ENCODE measurements at regions not wholly inside any gene's neighbourhood (a gene's known extent, or its start where the extent isn't known, plus 50 kb on each side); places are given as distances from the start of the nearest gene placed in this dataset.

DNA sequence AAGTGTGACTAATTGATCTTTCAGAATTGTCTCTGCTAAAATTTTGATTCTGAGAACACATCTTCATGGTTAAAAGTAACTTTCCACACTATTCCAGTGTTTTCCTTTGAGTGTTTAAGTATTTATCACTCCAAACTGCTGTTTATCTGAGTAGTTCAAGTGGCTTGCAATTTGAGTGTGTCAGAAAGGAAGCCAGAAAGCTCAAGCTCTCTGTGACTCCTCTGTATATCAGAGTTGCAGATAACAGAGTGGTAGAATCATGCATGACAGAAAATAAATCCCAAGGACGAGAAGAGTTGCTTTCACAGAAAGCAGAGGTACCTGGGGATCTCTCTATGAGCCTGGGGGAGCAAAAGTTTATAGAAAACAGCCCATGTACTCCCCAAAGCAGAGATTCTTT lies 130.0 kb downstream of the CYB561 start:
- DNase-seq (ENCODE audit: low spot score in 2 of 2) = no peak
- no peak overlapping the region for H3K4me3 ChIP-seq
- in situ Hi-C loops (cut with MboI; ENCODE audit: low sequenced_read_pairs) = no loop called here

DNA sequence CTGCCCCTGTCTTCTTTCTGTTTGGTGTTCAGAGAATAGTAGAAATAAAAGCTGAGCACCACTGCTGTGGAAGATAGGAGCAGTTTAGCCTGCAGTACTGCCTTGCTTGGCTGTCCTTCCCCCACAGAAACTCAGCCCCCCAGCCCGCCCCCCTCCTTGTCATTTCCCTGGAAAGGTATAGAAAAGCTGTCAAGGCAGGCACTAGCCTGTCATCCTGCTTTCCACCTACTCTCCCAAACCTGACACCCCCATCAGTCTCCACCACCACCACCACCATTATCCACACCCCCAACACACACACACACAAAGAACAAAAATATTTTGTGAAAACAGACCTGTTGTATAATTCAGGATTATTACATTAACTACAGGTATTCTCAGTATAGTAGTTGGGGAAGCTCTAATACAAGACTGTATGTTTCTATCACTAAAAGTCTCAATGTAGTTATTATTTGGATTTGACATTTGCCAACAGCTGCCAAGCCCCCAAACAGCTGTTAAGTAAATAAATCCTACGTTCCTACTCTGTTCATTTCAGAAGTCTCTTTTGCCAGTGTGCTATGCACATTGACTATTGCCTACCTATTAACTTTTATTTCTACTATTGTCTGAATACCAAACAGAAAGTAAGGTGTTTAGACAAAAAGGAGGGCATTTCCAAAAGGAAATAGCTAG lies 128.8 kb downstream of the CYB561 start:
- H3K9me3 ChIP-seq = no peaks in the 10 kb centered on the region
- H3K4me1 ChIP-seq = no peaks in the 10 kb centered on the region
- in situ Hi-C loops (cut with MboI; ENCODE audit: low sequenced_read_pairs) = no loop called here
- H3K36me3 ChIP-seq (replicated peaks) = peaks cover 17% of the 10 kb centered on the region
- DNase-seq (ENCODE audit: low spot score in 2 of 2) = no peak
- H3K4me3 ChIP-seq = no peak overlapping the region
- H3K27me3 ChIP-seq (ENCODE audit: low read depth) = no peaks in the 10 kb centered on the region

More for the DNA sequence above, 130.0 kb downstream of the CYB561 start:
- H3K36me3 ChIP-seq (replicated peaks) = peaks cover 17% of the 10 kb centered on the region
- no peaks in the 10 kb centered on the region for H3K27me3 ChIP-seq (ENCODE audit: low read depth)
- H3K4me1 ChIP-seq = no peaks in the 10 kb centered on the region
- no peaks in the 10 kb centered on the region for H3K9me3 ChIP-seq

DNA sequence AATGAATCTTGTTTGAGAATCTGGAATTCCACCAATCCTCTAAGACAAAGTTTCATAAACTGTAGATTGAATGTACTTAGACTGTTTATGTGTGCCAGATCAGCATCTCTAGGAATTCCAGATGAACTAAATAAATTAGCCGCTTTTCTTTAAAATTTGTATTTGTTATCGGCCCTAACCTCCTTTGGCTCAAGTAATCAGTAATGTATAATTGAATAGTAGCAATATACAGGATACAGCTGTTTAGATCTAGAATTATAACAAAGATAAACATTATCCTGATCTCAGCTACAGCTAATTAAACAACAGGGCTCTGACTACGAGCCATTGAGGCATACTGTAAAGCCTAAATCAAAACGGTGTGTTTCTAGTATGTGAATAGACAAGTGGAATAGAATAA lies 120.3 kb downstream of the CYB561 start:
- Histone ChIP-seq H3K27me3 (ENCODE audit: low read depth) (no peaks in the 10 kb centered on the region), H3K9me3 (no peaks in the 10 kb centered on the region), H3K4me1 (no peaks in the 10 kb centered on the region), H3K36me3 (replicated peaks) (peaks cover 10% of the 10 kb centered on the region; the same call in 1 of the 2 replicates), H3K4me3 (no peak overlapping the region)
- in situ Hi-C loops (cut with MboI; ENCODE audit: low sequenced_read_pairs) = no loop called here
- no peak for DNase-seq (ENCODE audit: low spot score in 2 of 2)

DNA sequence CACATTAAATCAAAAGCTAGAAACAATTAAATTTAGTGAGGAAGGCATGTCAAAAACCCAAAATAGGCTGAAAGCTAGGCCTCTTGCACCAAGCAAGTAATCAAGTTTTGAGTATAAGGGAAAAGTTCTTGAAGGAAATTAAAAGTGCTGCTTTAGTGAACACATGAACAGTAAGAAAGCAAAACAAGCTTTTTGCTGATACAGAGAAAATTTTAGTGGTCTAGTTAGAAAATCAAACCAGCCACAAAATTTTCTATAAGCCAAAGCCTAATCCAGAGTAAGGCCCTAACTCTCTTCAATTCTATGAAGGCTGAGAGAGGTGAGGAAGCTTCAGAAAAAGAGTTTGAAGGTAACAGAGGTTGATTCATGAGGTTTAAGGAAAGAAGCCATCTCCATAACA lies 116.2 kb downstream of the CYB561 start:
- Histone ChIP-seq H3K9me3 (no peaks in the 10 kb centered on the region), H3K36me3 (replicated peaks) (peaks cover 5% of the 10 kb centered on the region; the same call in 1 of the 2 replicates), H3K4me1 (no peaks in the 10 kb centered on the region), H3K27me3 (ENCODE audit: low read depth) (no peaks in the 10 kb centered on the region), H3K4me3 (no peak overlapping the region)
- in situ Hi-C loops (cut with MboI; ENCODE audit: low sequenced_read_pairs) = no loop called here
- DNase-seq (ENCODE audit: low spot score in 2 of 2) = no peak

DNA sequence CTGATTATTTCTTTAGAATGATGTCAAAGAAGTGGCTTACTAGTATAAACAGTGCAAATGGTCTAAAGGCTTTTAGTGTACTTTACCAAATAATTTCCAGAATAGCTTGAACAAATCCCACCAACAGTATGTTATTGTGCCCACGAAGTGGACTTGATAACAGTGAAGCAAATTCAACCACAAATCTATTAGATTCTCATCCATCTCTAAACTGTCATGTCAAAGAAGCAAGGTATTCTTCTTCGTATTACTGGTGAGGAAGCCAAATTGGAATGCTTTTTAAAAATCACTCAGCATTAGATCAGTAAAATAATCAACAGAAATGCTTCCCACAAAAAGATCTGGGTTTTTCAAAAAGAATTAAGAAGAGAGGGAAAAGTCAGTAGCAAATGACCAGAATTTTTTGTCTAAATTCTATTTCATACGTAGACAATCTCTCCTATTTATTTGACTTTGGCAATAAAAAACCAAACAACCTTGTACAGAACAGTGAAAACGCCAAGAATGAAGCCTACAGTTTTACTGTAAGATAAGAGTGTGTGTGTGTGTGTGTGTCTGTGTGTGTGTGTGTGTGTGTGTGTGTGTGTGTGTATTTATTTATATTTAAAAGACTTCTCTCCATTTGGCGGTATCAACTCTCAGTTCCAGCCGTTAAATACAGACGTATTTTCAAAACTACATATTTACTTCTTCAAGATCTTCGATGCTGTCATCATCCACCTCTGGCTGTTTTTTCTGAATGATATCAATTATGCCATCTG lies 114.6 kb downstream of the CYB561 start:
- H3K36me3 ChIP-seq (replicated peaks) = peaks cover 5% of the 10 kb centered on the region; the same call in 1 of the 2 replicates

DNA sequence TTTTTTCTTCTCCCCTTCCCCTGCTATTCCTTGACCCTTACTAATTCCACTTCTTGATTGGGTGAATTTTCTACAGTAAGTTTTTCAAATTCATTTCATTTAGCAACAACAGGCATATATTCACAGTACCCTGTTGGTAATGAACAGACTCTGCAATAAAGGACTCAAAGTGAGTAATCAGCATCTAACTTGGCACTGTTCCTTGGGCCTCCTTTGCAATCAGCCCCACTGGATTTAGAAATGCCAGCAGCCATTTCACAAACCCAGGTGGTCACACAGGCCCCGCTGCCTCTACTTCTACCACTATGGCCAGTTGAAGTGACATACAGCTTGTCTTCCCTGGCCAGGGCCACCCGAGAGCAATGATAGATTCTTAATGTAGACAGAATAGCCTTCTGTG lies 113.8 kb downstream of the CYB561 start:
- Histone ChIP-seq H3K4me1 (no peaks in the 10 kb centered on the region), H3K36me3 (replicated peaks) (peaks cover 5% of the 10 kb centered on the region; the same call in 1 of the 2 replicates), H3K9me3 (no peaks in the 10 kb centered on the region), H3K4me3 (no peak overlapping the region), H3K27me3 (ENCODE audit: low read depth) (no peaks in the 10 kb centered on the region)
- no peak for DNase-seq (ENCODE audit: low spot score in 2 of 2)
- in situ Hi-C loops (cut with MboI; ENCODE audit: low sequenced_read_pairs) = no loop called here

More for the DNA sequence above, 114.6 kb downstream of the CYB561 start:
- H3K9me3 ChIP-seq = no peaks in the 10 kb centered on the region
- H3K4me1 ChIP-seq = no peaks in the 10 kb centered on the region
- no peak for DNase-seq (ENCODE audit: low spot score in 2 of 2)
- H3K4me3 ChIP-seq = no peak overlapping the region
- in situ Hi-C loops (cut with MboI; ENCODE audit: low sequenced_read_pairs) = no loop called here
- no peaks in the 10 kb centered on the region for H3K27me3 ChIP-seq (ENCODE audit: low read depth)

DNA sequence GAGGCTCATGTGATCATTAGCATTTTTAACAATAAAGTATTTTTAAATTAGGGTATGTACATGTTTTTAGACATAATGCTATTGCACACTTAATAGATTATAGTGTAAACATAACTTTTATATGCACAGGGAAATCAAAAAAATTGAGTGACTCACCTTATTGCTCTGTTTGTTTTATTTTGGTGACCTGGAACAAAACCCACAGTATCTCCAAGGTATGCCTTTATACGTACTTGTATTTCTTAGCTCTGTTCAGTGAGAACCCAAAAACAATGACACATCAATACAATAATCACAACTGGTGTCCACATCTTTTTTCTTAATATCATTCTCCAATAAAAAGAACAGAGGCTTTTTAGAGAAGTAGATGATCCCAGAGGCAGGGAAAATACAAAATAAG lies 112.2 kb downstream of the CYB561 start:
- no peak overlapping the region for H3K4me3 ChIP-seq
- in situ Hi-C loops (cut with MboI; ENCODE audit: low sequenced_read_pairs) = no loop called here
- no peaks in the 10 kb centered on the region for H3K4me1 ChIP-seq
- H3K27me3 ChIP-seq (ENCODE audit: low read depth) = no peaks in the 10 kb centered on the region
- no peaks in the 10 kb centered on the region for H3K9me3 ChIP-seq
- DNase-seq (ENCODE audit: low spot score in 2 of 2) = no peak
- peaks cover 5% of the 10 kb centered on the region; the same call in 1 of the 2 replicates for H3K36me3 ChIP-seq (replicated peaks)

DNA sequence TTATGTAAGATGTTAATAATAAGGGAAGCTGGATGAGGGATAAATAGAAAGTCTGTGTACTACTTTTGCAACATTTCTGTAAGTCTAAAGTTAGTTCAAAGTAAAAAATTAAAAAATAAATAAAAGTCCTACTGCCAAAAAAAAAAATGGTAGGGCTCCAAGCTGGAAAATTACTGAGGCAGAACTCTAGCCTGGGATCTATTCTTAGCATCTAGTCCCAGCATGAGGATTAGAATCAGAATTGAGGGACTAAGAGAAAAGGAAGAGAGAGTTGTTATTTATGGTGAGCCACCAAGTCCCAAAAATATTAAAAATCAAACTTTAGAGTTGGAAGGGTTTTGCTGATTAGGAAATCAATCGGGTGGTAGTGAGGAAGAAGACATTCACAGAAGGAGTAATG lies 110.3 kb downstream of the CYB561 start:
- H3K36me3 ChIP-seq (replicated peaks) = peaks cover 7% of the 10 kb centered on the region; the same call in 1 of the 2 replicates
- no peaks in the 10 kb centered on the region for H3K27me3 ChIP-seq (ENCODE audit: low read depth)
- H3K4me3 ChIP-seq = no peak overlapping the region
- H3K4me1 ChIP-seq = no peaks in the 10 kb centered on the region
- in situ Hi-C loops (cut with MboI; ENCODE audit: low sequenced_read_pairs) = no loop called here
- no peak for DNase-seq (ENCODE audit: low spot score in 2 of 2)
- H3K9me3 ChIP-seq = no peaks in the 10 kb centered on the region

DNA sequence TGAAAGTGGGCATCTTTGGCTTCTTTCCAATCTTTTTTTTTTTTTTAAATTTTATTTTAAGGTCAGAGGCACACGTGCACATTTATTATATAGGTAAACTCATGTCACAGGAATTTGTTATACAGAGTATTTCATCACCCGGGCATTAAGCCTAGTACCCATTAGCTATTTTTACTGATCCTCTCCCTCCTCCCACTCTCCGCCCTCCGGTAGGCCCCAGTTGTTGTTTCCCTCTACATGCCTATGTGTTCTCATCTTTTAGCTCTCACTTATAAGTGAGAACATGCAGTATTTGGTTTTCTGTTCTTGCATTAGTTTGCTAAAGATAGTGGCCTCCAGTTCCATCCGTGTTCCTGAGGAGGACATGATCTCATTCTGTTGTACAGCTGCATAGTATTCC lies 108.5 kb downstream of the CYB561 start:
- no peaks in the 10 kb centered on the region for H3K27me3 ChIP-seq (ENCODE audit: low read depth)
- no peak for DNase-seq (ENCODE audit: low spot score in 2 of 2)
- no peak overlapping the region for H3K4me3 ChIP-seq
- in situ Hi-C loops (cut with MboI; ENCODE audit: low sequenced_read_pairs) = no loop called here
- H3K4me1 ChIP-seq = no peaks in the 10 kb centered on the region
- H3K9me3 ChIP-seq = no peaks in the 10 kb centered on the region
- peaks cover 12% of the 10 kb centered on the region; the same call in 1 of the 2 replicates for H3K36me3 ChIP-seq (replicated peaks)

DNA sequence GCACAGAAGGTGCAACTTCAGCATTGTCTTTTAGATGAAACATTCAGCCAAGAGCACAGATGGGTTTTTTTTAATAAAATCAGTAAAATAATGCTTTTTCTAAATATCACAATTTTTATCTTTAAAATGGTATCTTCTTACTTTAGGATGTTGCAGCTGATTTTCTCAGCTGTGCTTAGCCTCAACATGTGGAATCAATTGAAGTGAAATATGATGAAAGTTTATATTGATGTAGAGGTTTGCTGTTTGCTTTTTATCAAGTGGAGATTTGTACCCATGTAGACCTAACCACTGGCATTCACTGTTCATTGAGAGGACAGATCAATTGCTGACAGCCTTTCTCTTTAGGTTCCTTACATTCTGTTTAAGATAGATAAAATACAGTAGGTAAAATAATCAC lies 107.8 kb downstream of the CYB561 start:
- Histone ChIP-seq H3K4me1 (no peaks in the 10 kb centered on the region), H3K9me3 (no peaks in the 10 kb centered on the region), H3K27me3 (ENCODE audit: low read depth) (no peaks in the 10 kb centered on the region), H3K36me3 (replicated peaks) (peaks cover 8% of the 10 kb centered on the region; the same call in 1 of the 2 replicates), H3K4me3 (no peak overlapping the region)
- in situ Hi-C loops (cut with MboI; ENCODE audit: low sequenced_read_pairs) = no loop called here
- no peak for DNase-seq (ENCODE audit: low spot score in 2 of 2)

DNA sequence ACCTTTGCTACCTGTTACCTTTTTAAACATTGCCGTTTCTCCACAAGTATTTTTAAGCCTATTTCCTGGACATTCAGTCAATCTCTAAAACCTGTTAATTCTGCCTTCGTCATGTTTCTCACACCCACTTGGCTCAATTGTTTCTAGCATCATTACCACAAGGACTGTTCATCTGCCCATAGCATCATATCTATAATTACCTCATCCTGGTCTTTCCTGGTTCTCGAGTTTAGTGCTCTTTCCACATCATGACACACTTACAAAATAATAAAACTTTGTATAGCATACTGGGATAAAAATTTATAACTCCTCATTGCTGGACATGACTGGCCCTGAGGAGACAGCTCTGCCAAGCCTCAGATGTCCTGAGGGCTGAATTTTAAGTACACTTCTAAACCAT lies 104.8 kb downstream of the CYB561 start:
- H3K4me1 ChIP-seq = no peaks in the 10 kb centered on the region
- DNase-seq (ENCODE audit: low spot score in 2 of 2) = no peak
- peaks cover 7% of the 10 kb centered on the region for H3K36me3 ChIP-seq (replicated peaks)
- no peaks in the 10 kb centered on the region for H3K9me3 ChIP-seq
- in situ Hi-C loops (cut with MboI; ENCODE audit: low sequenced_read_pairs) = no loop called here
- H3K4me3 ChIP-seq = no peak overlapping the region
- H3K27me3 ChIP-seq (ENCODE audit: low read depth) = no peaks in the 10 kb centered on the region

DNA sequence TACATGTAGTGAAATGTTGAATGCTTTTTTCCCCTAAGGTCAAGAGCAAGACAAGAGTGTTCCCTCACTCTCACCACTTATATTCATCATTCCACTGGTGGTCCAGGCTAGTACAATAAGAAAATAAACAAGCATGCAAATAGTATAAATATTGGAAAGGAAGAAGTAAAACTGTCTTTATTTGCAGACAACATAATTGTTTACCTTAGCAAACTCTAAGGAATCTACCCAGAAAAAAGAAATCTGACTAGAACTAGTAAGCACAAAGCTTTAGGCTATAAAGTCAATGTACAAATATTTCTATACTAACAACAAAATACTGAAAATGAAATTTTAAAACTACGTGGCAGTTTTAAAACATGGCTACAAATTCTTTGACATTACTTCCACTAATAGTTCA lies 101.7 kb downstream of the CYB561 start:
- H3K27me3 ChIP-seq (ENCODE audit: low read depth) = no peaks in the 10 kb centered on the region
- in situ Hi-C loops (cut with MboI; ENCODE audit: low sequenced_read_pairs) = no loop called here

DNA sequence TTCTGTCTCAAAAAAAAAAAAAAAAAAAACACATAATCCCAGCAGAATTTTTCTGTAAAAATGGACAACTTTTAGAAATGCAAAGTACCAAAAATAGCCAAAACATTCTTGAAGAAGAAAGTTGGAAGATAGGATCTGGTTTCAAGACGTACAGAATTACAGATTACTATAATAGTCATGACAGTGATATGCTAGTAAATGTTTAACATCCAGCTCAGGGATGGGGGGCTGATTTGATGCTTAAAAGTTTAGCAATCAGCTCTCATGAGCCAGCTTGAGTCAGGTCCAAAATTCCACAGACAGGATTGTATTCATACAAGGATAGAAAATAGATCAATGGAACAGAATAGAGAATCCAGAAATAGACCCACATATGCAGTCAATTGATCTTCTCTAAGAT lies 100.5 kb downstream of the CYB561 start:
- Histone ChIP-seq H3K36me3 (replicated peaks) (peaks cover 7% of the 10 kb centered on the region), H3K4me3 (no peak overlapping the region), H3K4me1 (no peaks in the 10 kb centered on the region), H3K9me3 (no peaks in the 10 kb centered on the region), H3K27me3 (ENCODE audit: low read depth) (no peaks in the 10 kb centered on the region)
- in situ Hi-C loops (cut with MboI; ENCODE audit: low sequenced_read_pairs) = no loop called here
- DNase-seq (ENCODE audit: low spot score in 2 of 2) = no peak

More for the DNA sequence above, 101.7 kb downstream of the CYB561 start:
- Histone ChIP-seq H3K9me3 (no peaks in the 10 kb centered on the region), H3K36me3 (replicated peaks) (peaks cover 7% of the 10 kb centered on the region), H3K4me1 (no peaks in the 10 kb centered on the region), H3K4me3 (no peak overlapping the region)
- no peak for DNase-seq (ENCODE audit: low spot score in 2 of 2)

DNA sequence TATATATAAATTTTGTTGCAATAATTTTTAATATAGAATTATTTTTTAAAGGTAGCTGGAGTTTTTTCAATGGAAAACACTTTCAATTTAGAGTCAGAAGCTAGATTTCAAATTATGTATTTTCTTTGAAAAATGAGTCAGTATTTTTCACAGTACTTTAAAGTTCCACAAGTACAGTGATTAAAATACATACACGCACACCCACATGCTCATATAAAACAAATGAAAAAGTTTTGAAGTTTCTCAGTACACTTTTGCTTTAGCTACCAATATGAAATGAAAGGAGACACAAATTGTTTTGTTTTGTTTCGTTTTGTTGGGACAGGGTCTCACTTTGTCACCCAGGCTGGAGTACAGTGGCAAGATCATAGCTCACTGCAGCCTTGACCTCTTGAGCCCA lies 98.6 kb downstream of the CYB561 start:
- H3K4me3 ChIP-seq = no peak overlapping the region
- no peaks in the 10 kb centered on the region for H3K4me1 ChIP-seq
- H3K36me3 ChIP-seq (replicated peaks) = no peaks in the 10 kb centered on the region; the same call in 1 of the 2 replicates
- in situ Hi-C loops (cut with MboI; ENCODE audit: low sequenced_read_pairs) = no loop called here
- H3K27me3 ChIP-seq (ENCODE audit: low read depth) = no peaks in the 10 kb centered on the region
- no peaks in the 10 kb centered on the region for H3K9me3 ChIP-seq
- DNase-seq (ENCODE audit: low spot score in 2 of 2) = no peak
